Naive thymus-derived CD4-positive, alpha-beta T cell (primary cell): ENCODE measurements at regions not wholly inside any gene's neighbourhood (a gene's known extent, or its start where the extent isn't known, plus 50 kb on each side); places are given as distances from the start of the nearest gene placed in this dataset.

ENCODE experiments used
- ATAC-seq: fragments of 150-1000 bp; cut with Tn5 transposase; 2 replicates; pipeline ENCODE4 v1.10.0; 2021; ENCODE audit warnings: mild to moderate bottlenecking, moderate library complexity
- CTCF ChIA-PET: fragments of 350-600 bp; sonication (Branson Sonifier 250); formaldehyde crosslinking; loops from one replicate; lab custom pipeline; 2021; ENCODE audit warnings: antibody characterized with exemption; lab: Charles Lee
- POLR2A ChIA-PET: fragments of 350-600 bp; sonication (Branson Sonifier 250); formaldehyde crosslinking; loops from one replicate; lab custom pipeline; 2021; ENCODE audit warnings: antibody characterized with exemption, inconsistent platforms; lab: Charles Lee
- DNase-seq, 9 donors: peaks; one replicate each; pipeline versions ENCODE4 v3.0.0 to v3.0.0-alpha.2; 2020 to 2022; ENCODE audit warnings: mixed read lengths in 1 of 9
- H3K27ac ChIP-seq: one replicate; pipeline ENCODE4 v1.7.0; 2013; ENCODE audit warnings: mild to moderate bottlenecking, low read depth, low read length, moderate library complexity
- H3K27me3 ChIP-seq, 2 donors: one replicate each; pipeline ENCODE4 v1.7.0; 2013; ENCODE audit warnings: low read length in 2 of 2, mild to moderate bottlenecking in 2 of 2, moderate library complexity in 2 of 2; ENCODE audit not compliant: control insufficient read depth in 2 of 2, insufficient read depth in 2 of 2
- H3K36me3 ChIP-seq, 3 experiments: 1 replicate in 2 of 3; 2 replicates in 1 of 3; pipeline ENCODE4 v1.7.0; 2013; ENCODE audit warnings: low read length in 3 of 3, mild to moderate bottlenecking in 3 of 3, moderate library complexity in 1 of 3; ENCODE audit not compliant: insufficient read depth in 3 of 3, control insufficient read depth in 2 of 3
- H3K4me1 ChIP-seq, 2 donors: one replicate each; pipeline ENCODE4 v1.7.0; 2013; ENCODE audit warnings: low read length in 2 of 2, mild to moderate bottlenecking in 2 of 2, moderate library complexity in 1 of 2; ENCODE audit not compliant: control insufficient read depth in 2 of 2, insufficient read depth in 2 of 2
- H3K4me3 ChIP-seq: 2 replicates; pipeline ENCODE4 v1.7.0; 2013; ENCODE audit warnings: mild to moderate bottlenecking, low read length
- H3K9me3 ChIP-seq, 3 experiments: 1 replicate in 2 of 3; 2 replicates in 1 of 3; pipeline ENCODE4 v1.7.0; 2013; ENCODE audit warnings: low read length in 3 of 3; ENCODE audit not compliant: control insufficient read depth in 2 of 3
- H3K27ac Mint-ChIP-seq, 9 donors: one replicate each; pipeline ENCODE4 v1.8.0; 2020 to 2022; ENCODE audit warnings: mixed read lengths in 9 of 9, mild to moderate bottlenecking in 8 of 9, moderate library complexity in 5 of 9, inconsistent platforms in 2 of 9
- H3K27me3 Mint-ChIP-seq, 5 donors: one replicate each; pipeline ENCODE4 v1.8.0; 2021 to 2022; ENCODE audit warnings: mixed read lengths in 5 of 5, mild to moderate bottlenecking in 1 of 5
- H3K36me3 Mint-ChIP-seq, 5 donors: one replicate each; pipeline ENCODE4 v1.8.0; 2020 to 2022; ENCODE audit warnings: mixed read lengths in 5 of 5, mild to moderate bottlenecking in 3 of 5, inconsistent platforms in 1 of 5
- H3K4me1 Mint-ChIP-seq, 7 donors: one replicate each; pipeline ENCODE4 v1.8.0; 2020 to 2022; ENCODE audit warnings: mixed read lengths in 7 of 7, mild to moderate bottlenecking in 3 of 7, inconsistent platforms in 1 of 7
- H3K4me3 Mint-ChIP-seq, 10 donors: one replicate each; pipeline ENCODE4 v1.8.0; 2020 to 2022; ENCODE audit warnings: mild to moderate bottlenecking in 10 of 10, mixed read lengths in 10 of 10, moderate library complexity in 6 of 10, inconsistent platforms in 2 of 10
- H3K9me3 Mint-ChIP-seq, 11 donors: one replicate each; pipeline ENCODE4 v1.8.0; 2020 to 2022; ENCODE audit warnings: mixed read lengths in 11 of 11, mild to moderate bottlenecking in 4 of 11, inconsistent platforms in 1 of 11, moderate library complexity in 1 of 11
- intact Hi-C, 2 donors: fragments of 100-400 bp; cut with micrococcal nuclease; formaldehyde crosslinking; loops; one replicate each; pipeline ENCODE4 v1.15.1; 2023

- Histone ChIP-seq H3K4me1 (peaks cover 0 to 11% of the 10 kb centered on the region in 2 donors), H3K27ac (no peak overlapping the region), H3K36me3 (no peaks in the 10 kb centered on the region), H3K9me3 (no peaks in the 10 kb centered on the region), H3K4me3 (no peak overlapping the region), H3K27me3 (no peaks in the 10 kb centered on the region)
- H3K27ac Mint-ChIP-seq, result no peak overlapping the region
- H3K27me3 Mint-ChIP-seq, result peaks cover 0 to 38% (median 14%) of the 10 kb centered on the region in 5 donors
- ATAC-seq (no peak), DNase-seq (no peak)
- POLR2A ChIA-PET, result interaction anchor here (0.6 kb wide), 1 partner anchor 15 kb away, joined by 4 read pairs; no protein-coding TSS in a partner anchor
- no peaks in the 10 kb centered on the region for H3K4me1 Mint-ChIP-seq
- H3K36me3 Mint-ChIP-seq, result no peaks in the 10 kb centered on the region
- intact Hi-C loops, result no loop called here
- H3K4me3 Mint-ChIP-seq, result no peak overlapping the region
- peaks cover 0 to 4% (median 0%) of the 10 kb centered on the region in 11 donors for H3K9me3 Mint-ChIP-seq
- CTCF ChIA-PET, result no interaction called here
These were observed 300.6 kb upstream of the PLXNA2 start for GRCh38 chr1:208544794-208545193.

DNA sequence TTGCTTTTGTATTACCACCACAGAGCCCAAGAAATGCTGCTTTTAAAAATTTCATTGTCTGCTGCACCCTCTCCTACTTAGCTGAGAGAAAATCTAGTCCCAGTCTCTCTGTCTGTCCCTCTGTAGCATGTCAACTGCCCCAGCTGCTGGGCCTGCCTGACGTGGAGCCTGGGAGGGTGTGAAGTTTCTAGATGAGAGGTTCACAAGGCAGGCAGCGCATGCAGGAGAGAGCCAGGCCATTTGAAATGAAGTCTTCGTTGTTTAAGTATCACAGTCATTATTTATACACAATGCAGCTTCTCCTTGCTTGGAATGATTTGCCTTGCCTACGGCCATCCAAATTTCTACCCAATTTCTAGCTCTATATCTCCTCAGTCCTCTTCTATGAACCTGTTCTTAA, 306.8 kb upstream of the PLXNA2 start:
- ChIA-PET CTCF (no interaction called here), POLR2A (no interaction called here)
- no peaks in the 10 kb centered on the region for H3K36me3 Mint-ChIP-seq
- H3K9me3 Mint-ChIP-seq, result peaks cover 0 to 2% (median 0%) of the 10 kb centered on the region in 11 donors
- ATAC-seq (no peak), DNase-seq (no peak)
- H3K27ac Mint-ChIP-seq, result no peak overlapping the region
- Histone ChIP-seq H3K36me3 (no peaks in the 10 kb centered on the region), H3K27ac (no peak overlapping the region), H3K9me3 (no peaks in the 10 kb centered on the region), H3K4me1 (no peaks in the 10 kb centered on the region), H3K27me3 (no peaks in the 10 kb centered on the region), H3K4me3 (no peak overlapping the region)
- no peak overlapping the region for H3K4me3 Mint-ChIP-seq
- H3K4me1 Mint-ChIP-seq, result no peaks in the 10 kb centered on the region
- peaks cover 0 to 42% (median 21%) of the 10 kb centered on the region in 5 donors for H3K27me3 Mint-ChIP-seq
- intact Hi-C loops, result no loop called here

GRCh38 chr1:208551633-208552320, 307.6 kb upstream of the PLXNA2 start:
- Mint-ChIP-seq H3K27ac (no peak overlapping the region), H3K9me3 (peaks cover 0 to 2% (median 0%) of the 10 kb centered on the region in 11 donors), H3K4me3 (no peak overlapping the region), H3K4me1 (no peaks in the 10 kb centered on the region), H3K27me3 (peaks cover 0 to 40% (median 20%) of the 10 kb centered on the region in 5 donors), H3K36me3 (no peaks in the 10 kb centered on the region)
- Histone ChIP-seq H3K9me3 (no peaks in the 10 kb centered on the region), H3K4me3 (no peak overlapping the region), H3K4me1 (no peaks in the 10 kb centered on the region), H3K36me3 (no peaks in the 10 kb centered on the region), H3K27me3 (no peaks in the 10 kb centered on the region), H3K27ac (no peak overlapping the region)
- ATAC-seq (no peak), DNase-seq (no peak)
- ChIA-PET POLR2A (no interaction called here), CTCF (no interaction called here)
- intact Hi-C loops, result no loop called here

GRCh38 chr1:208552928-208553327, 308.7 kb upstream of the PLXNA2 start:
- H3K27ac ChIP-seq, result no peak overlapping the region
- Mint-ChIP-seq H3K4me1 (no peaks in the 10 kb centered on the region), H3K27me3 (peaks cover 0 to 30% (median 16%) of the 10 kb centered on the region in 5 donors), H3K36me3 (no peaks in the 10 kb centered on the region), H3K27ac (no peak overlapping the region), H3K9me3 (peaks cover 0 to 2% (median 0%) of the 10 kb centered on the region in 11 donors), H3K4me3 (no peak overlapping the region)
- no peak overlapping the region for H3K4me3 ChIP-seq
- no peaks in the 10 kb centered on the region for H3K9me3 ChIP-seq
- no peaks in the 10 kb centered on the region for H3K27me3 ChIP-seq
- CTCF ChIA-PET, result no interaction called here
- no peaks in the 10 kb centered on the region for H3K4me1 ChIP-seq
- no peaks in the 10 kb centered on the region for H3K36me3 ChIP-seq
- intact Hi-C loops, result no loop called here
- DNase-seq, result no peak
- POLR2A ChIA-PET, result no interaction called here
- no peak for ATAC-seq

GRCh38 chr1:208556461-208556860, 312.3 kb upstream of the PLXNA2 start:
- Histone ChIP-seq H3K36me3 (no peaks in the 10 kb centered on the region), H3K4me3 (no peak overlapping the region), H3K4me1 (no peaks in the 10 kb centered on the region), H3K27me3 (no peaks in the 10 kb centered on the region), H3K9me3 (no peaks in the 10 kb centered on the region), H3K27ac (no peak overlapping the region)
- Mint-ChIP-seq H3K27ac (no peak overlapping the region), H3K4me1 (no peaks in the 10 kb centered on the region), H3K27me3 (peaks cover 0 to 18% (median 12%) of the 10 kb centered on the region in 5 donors), H3K36me3 (no peaks in the 10 kb centered on the region), H3K4me3 (no peak overlapping the region), H3K9me3 (peaks cover 0 to 3% (median 0%) of the 10 kb centered on the region in 11 donors)
- ChIA-PET CTCF (no interaction called here), POLR2A (no interaction called here)
- DNase-seq, result no peak
- intact Hi-C loops, result no loop called here
- no peak for ATAC-seq

- Mint-ChIP-seq H3K4me1 (no peaks in the 10 kb centered on the region), H3K36me3 (no peaks in the 10 kb centered on the region), H3K4me3 (no peak overlapping the region), H3K27me3 (peaks cover 0 to 15% (median 6%) of the 10 kb centered on the region in 5 donors), H3K27ac (no peak overlapping the region), H3K9me3 (peaks cover 0 to 3% (median 0%) of the 10 kb centered on the region in 11 donors)
- Histone ChIP-seq H3K9me3 (no peaks in the 10 kb centered on the region), H3K36me3 (no peaks in the 10 kb centered on the region), H3K27ac (no peak overlapping the region), H3K4me1 (no peaks in the 10 kb centered on the region), H3K27me3 (no peaks in the 10 kb centered on the region), H3K4me3 (no peak overlapping the region)
- CTCF ChIA-PET, result no interaction called here
- POLR2A ChIA-PET, result no interaction called here
- ATAC-seq (no peak), DNase-seq (no peak)
- intact Hi-C loops, result no loop called here
These were observed 313.0 kb upstream of the PLXNA2 start for GRCh38 chr1:208557046-208557722.

DNA sequence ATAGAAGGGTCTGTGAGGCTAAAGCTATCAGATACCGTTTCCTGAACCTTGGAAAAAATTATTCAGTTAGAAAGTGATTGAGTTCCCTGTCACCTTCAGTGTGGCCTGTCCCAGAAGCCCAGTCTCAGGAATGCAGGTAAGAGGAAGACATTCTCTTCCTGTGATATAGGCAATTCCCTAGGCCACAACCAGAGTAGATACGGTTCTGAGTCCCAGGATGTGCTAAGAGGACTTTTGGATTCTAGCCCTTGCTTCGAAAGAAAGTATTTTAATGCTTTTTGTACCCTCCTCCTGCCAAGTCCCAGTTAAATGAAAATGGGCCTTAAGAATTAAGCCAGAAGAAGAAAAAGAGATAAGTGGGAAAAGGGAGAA, 313.5 kb upstream of the PLXNA2 start:
- H3K27ac Mint-ChIP-seq, result no peak overlapping the region
- POLR2A ChIA-PET, result no interaction called here
- H3K27me3 Mint-ChIP-seq, result peaks cover 0 to 13% (median 4%) of the 10 kb centered on the region in 5 donors
- ATAC-seq (no peak), DNase-seq (no peak)
- CTCF ChIA-PET, result no interaction called here
- H3K27me3 ChIP-seq, result no peaks in the 10 kb centered on the region
- H3K4me3 Mint-ChIP-seq, result no peak overlapping the region
- H3K4me1 Mint-ChIP-seq, result no peaks in the 10 kb centered on the region
- no peaks in the 10 kb centered on the region for H3K36me3 Mint-ChIP-seq
- peaks cover 0 to 6% (median 0%) of the 10 kb centered on the region in 11 donors for H3K9me3 Mint-ChIP-seq
- H3K27ac ChIP-seq, result no peak overlapping the region
- no peaks in the 10 kb centered on the region for H3K4me1 ChIP-seq
- no peaks in the 10 kb centered on the region for H3K9me3 ChIP-seq
- intact Hi-C loops, result no loop called here
- H3K4me3 ChIP-seq, result no peak overlapping the region
- no peaks in the 10 kb centered on the region for H3K36me3 ChIP-seq
